Body of pancreas (tissue), 4 donors: ENCODE measurements at regions not wholly inside any gene's neighbourhood (a gene's known extent, or its start where the extent isn't known, plus 50 kb on each side); places are given as distances from the start of the nearest gene placed in this dataset.

Source experiments
- CTCF ChIP-seq, 7 experiments: fragments of 450-650 bp in 4 of 7; fragments of 200-600 bp in 3 of 7; sonication (generic) in 3 of 7; IDR thresholded peaks; one replicate each; pipeline ENCODE4 v1.5.1; 2016 to 2019; ENCODE audit warnings: antibody characterized with exemption in 7 of 7
- POLR2A ChIP-seq, 3 donors: fragments of 450-650 bp; IDR thresholded peaks; one replicate each; pipeline ENCODE4 v1.6.1; 2016; ENCODE audit warnings: antibody characterized with exemption in 3 of 3, mild to moderate bottlenecking in 2 of 3

GRCh38 chr10:78542521-78542920 lies 508.9 kb downstream of the RPS24 start:
- TF ChIP-seq POLR2A (IDR thresholded peaks at IDR 0.05): no peak
- TF ChIP-seq CTCF (IDR thresholded peaks at IDR 0.05): no peak
